WI38 (cell line): ENCODE measurements at regions not wholly inside any gene's neighbourhood (a gene's known extent, or its start where the extent isn't known, plus 50 kb on each side); places are given as distances from the start of the nearest gene placed in this dataset.
"Not testable (repeated sequence)": the region's sequence is repeated elsewhere in the genome, so short reads cannot be mapped to it uniquely, and the experiment has no call there.

Source experiments
- H3K4me3 ChIP-seq: 2 replicates; pipeline ENCODE4 v1.5.1; 2011; ENCODE audit warnings: low read depth, mild to moderate bottlenecking, control low read depth, low read length
- TF ChIP-seq, protein P1 (sequence below): IDR thresholded peaks from 2 replicates; pipeline ENCODE4 v1.5.1; 2012; ENCODE audit warnings: low read depth, mild to moderate bottlenecking, control low read depth, low read length

DNA sequence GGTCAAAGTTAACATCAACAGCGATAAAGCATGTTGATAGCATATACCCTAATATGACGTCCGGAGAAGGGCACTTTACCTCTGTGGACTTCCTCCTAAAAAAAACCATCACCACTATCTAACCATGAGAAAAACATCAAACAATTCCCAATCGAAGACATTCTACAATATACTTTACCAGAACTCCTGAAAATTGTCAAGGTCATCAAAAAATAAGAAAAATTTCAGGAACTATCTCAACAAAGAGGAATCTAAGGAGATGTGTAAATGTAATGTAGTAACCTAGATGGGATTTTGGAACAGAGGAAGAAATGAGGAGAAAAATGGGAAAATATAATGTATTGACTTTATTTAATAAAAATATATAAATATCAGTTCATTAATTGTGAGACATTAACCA lies 1026.8 kb upstream of the MIR17HG start:
- no peak overlapping the region for H3K4me3 ChIP-seq
- TF ChIP-seq, protein P1, sequence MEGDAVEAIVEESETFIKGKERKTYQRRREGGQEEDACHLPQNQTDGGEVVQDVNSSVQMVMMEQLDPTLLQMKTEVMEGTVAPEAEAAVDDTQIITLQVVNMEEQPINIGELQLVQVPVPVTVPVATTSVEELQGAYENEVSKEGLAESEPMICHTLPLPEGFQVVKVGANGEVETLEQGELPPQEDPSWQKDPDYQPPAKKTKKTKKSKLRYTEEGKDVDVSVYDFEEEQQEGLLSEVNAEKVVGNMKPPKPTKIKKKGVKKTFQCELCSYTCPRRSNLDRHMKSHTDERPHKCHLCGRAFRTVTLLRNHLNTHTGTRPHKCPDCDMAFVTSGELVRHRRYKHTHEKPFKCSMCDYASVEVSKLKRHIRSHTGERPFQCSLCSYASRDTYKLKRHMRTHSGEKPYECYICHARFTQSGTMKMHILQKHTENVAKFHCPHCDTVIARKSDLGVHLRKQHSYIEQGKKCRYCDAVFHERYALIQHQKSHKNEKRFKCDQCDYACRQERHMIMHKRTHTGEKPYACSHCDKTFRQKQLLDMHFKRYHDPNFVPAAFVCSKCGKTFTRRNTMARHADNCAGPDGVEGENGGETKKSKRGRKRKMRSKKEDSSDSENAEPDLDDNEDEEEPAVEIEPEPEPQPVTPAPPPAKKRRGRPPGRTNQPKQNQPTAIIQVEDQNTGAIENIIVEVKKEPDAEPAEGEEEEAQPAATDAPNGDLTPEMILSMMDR, result no peak

DNA sequence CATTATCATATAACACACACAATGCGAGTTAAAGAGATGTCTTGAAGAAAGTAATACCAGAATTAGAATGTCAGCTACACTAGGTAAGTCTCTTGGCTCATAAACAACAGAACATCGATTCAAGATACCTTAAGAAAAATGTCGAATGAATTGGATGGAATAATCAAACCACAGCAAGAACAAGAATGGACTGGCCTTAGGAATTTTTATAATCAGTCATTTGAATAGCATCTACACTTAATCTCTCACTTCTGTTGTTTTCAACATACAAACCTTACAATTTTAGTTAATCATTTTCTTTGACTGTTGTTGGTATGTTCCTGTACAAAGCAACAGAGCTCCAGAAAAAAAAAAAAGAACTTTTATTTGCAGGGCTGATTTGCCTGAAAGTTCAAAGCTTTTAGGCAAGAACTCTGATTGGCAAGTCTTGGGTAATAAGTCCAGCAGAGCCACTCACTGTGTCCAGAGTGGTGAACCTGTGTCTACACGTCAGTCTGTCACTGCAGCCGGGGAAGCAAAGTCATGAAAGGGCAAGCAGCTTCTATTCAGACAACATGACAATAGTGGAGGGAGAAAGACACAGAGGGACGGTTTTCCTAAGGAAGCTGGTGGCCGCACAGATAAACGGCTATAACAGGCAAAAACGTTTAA lies 1026.1 kb upstream of the MIR17HG start:
- H3K4me3 ChIP-seq, result no peak overlapping the region
- TF ChIP-seq, protein P1, result no peak

DNA sequence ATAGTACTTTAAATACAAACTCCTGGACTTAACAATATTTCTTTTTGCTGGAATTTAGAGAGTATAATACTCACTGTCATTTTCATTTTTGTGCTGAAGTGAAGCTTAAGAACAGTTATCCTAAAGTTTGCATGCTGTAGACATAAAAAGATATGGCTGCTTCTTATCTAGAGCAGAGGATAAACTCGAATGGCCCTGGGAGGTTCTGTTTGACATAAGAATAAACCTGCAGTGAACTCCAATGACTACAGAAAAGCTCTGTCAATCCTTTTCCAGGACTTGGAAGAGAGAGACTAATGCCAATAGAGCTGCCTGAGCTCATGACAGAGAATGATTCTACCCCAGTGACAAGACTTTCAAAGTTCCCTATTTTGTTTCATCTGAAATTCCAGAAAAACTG lies 1017.8 kb upstream of the MIR17HG start:
- TF ChIP-seq, protein P1, result no peak
- H3K4me3 ChIP-seq, result no peak overlapping the region

DNA sequence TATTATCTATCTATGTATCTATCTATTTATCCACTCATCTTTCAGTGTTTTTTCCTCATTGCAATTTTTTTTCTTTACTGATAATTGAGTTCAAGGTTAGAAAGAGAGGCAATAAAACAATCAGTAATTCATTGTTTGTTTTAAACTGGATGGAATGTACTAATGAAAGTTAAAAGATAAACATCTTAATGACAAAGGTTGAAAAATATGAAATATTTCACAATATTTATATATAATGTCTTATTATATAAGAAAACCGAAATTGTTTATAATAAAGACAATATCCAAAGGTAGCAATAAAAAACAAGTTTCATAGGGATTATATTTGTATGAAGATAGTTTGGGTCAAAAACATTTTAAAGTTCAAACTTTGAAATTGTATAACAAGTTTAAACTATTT lies 1015.5 kb upstream of the MIR17HG start:
- H3K4me3 ChIP-seq, result no peak overlapping the region
- TF ChIP-seq, protein P1, result no peak

DNA sequence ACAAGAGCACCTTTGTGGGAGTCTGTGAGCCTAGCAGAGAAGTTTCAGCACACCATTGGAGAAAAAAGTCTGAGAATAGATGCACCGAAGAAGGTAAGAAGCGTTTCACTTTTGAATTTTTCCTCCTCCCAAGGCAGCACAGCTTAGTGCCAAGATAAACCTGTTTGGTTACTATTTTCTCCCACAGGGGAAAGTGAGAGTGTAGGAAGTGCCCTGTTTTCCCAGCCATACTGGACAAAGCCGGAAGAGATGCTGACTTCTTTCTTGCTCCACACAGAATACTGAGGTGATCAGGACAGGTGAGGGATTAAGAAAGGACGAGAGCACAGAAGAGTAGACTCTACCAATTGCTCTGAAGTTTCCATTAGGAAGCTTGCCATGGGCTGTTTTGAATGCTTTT lies 1011.0 kb upstream of the MIR17HG start:
- TF ChIP-seq, protein P1, result no peak
- no peak overlapping the region for H3K4me3 ChIP-seq

DNA sequence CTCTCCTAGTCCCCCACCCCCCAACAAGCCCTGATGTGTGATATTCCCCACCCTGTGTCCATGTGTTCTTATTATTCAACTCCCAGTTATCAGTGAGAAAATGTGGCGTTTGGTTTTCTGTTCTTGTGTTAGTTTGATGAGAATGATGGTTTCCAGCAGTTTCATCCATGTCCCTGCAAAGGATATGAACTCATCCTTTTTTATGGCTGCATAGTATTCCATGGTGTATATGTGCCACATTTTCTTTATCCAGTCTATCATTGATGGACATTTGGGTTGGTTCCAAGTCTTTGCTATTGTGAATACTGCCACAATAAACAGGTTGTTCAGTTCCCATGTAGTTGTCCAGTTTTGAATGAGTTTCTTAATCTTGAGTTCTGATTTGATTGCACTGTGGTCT lies 1006.1 kb upstream of the MIR17HG start:
- not testable (repeated sequence) for H3K4me3 ChIP-seq

DNA sequence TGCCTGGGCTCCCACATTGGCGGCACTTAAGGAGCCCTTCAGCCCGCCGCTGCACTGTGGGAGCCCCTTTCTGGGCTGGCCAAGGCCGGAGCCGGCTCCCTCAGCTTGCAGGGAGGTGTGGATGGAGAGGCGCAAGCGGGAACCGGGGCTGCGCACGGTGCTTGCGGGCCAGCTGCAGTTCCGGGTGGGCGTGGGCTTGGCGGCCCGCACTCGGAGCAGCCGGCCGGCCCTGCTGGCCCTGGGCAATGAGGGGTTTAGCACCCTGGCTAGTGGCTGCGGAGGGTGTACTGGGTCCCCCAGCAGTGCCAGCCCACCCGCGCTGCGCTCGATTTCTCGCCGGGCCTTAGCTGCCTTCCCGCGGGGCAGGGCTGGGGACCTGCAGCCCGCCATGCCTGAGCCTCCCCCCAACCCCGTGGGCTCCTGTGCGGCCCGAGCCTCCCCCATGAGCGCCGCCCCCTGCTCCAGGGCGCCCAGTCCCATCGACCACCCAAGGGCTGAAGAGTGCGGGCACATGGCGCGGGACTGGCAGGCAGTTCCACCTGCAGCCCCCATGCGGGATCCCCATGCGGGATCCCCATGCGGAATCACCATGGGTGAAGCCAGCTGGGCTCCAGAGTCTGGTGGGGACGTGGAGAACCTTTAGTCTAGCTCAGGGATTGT lies 998.9 kb upstream of the MIR17HG start:
- not testable (repeated sequence) for H3K4me3 ChIP-seq

DNA sequence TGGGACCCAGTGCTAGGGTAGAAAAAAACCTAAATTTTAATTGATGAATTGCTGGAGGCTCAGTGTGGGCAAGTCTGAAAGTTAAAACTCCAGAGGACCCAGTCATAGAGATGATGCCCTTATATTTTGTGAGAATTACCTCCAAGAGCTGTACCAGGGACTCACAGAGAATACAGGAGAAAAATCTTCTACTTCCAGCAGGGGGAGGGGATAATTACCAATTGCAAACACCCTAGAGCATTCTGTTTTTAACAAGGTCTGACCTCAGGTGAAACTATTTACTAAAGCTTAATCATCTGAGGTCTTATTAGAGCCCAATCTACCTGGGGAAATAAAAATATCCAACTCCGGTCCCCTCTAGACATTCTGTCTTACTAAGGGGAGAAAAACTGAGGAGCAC lies 994.7 kb upstream of the MIR17HG start:
- TF ChIP-seq, protein P1, result no peak

More for the DNA sequence above, 994.7 kb upstream of the MIR17HG start:
- H3K4me3 ChIP-seq, result no peak overlapping the region
